ENCODE measurements at regions not wholly inside any gene's neighbourhood (a gene's known extent, or its start where the extent isn't known, plus 50 kb on each side); places are given as distances from the start of the nearest gene placed in this dataset.
"Not testable (repeated sequence)": the region's sequence is repeated elsewhere in the genome, so short reads cannot be mapped to it uniquely, and the experiment has no call there.

GRCh38 chrX:20712811-20713210 lies 446.1 kb upstream of the RPS6KA3 start:
- Mint-ChIP-seq H3K27ac (no peak overlapping the region), H3K9me3 (peaks cover under 1% of the 10 kb centered on the region), H3K27me3 (peaks cover 3% of the 10 kb centered on the region), H3K4me1 (ENCODE audit: low read depth) (no peaks in the 10 kb centered on the region), H3K36me3 (ENCODE audit: low read depth) (no peaks in the 10 kb centered on the region), H3K4me3 (no peak overlapping the region)

GRCh38 chrX:20711366-20711765 lies 444.7 kb upstream of the RPS6KA3 start:
- Mint-ChIP-seq H3K36me3 (ENCODE audit: low read depth) (no peaks in the 10 kb centered on the region), H3K4me3 (no peak overlapping the region), H3K27me3 (peaks cover 3% of the 10 kb centered on the region), H3K4me1 (ENCODE audit: low read depth) (no peaks in the 10 kb centered on the region), H3K27ac (no peak overlapping the region), H3K9me3 (peaks cover 4% of the 10 kb centered on the region)

GRCh38 chrX:20693078-20693477 lies 426.4 kb upstream of the RPS6KA3 start:
- Mint-ChIP-seq H3K4me3 (no peak overlapping the region), H3K4me1 (ENCODE audit: low read depth) (no peaks in the 10 kb centered on the region), H3K9me3 (no peaks in the 10 kb centered on the region), H3K27ac (no peak overlapping the region), H3K27me3 (no peaks in the 10 kb centered on the region), H3K36me3 (ENCODE audit: low read depth) (no peaks in the 10 kb centered on the region)

DNA sequence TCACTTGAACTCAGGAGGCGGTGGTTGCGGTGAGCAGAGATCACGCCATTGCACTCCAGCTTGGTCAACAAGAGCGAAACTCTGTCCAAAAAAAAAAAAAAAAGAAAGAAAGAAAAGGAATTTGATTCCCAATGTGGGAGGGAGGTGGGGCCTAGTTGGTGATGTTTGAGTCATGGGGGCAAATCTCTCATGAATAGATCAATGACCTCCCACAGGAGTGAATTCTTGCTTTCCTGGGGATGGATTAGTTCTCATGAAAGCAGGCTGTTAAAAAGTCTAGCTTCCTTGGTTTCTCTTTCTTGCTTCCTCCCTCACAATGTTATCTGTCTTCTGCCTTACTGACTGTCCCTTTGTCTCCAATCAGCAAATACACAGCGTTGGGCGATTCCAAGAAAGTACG lies 419.5 kb upstream of the RPS6KA3 start:
- H3K4me1 Mint-ChIP-seq (ENCODE audit: low read depth), result no peaks in the 10 kb centered on the region
- no peaks in the 10 kb centered on the region for H3K36me3 Mint-ChIP-seq (ENCODE audit: low read depth)
- H3K9me3 Mint-ChIP-seq, result no peaks in the 10 kb centered on the region
- no peak overlapping the region for H3K4me3 Mint-ChIP-seq
- H3K27me3 Mint-ChIP-seq, result no peaks in the 10 kb centered on the region
- no peak overlapping the region for H3K27ac Mint-ChIP-seq

DNA sequence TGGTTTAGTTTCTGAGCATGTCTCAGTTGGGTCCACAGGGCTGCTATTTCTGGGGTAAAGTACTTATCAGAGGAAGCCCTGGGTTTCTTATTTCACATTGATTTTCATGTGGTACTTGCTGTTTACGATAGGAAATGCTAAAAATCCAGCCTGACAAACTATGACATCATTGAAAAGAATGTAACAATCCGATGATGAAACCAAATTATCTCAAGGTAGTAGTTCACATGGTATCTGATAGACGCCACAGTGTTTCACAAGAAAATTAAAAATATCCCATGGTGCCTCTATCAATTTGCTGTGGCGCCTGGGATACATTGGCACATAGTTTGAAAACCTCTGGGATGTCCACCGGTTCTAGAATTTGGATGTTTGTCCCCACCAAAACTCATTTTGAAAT lies 418.9 kb upstream of the RPS6KA3 start:
- Mint-ChIP-seq H3K27ac (no peak overlapping the region), H3K27me3 (no peaks in the 10 kb centered on the region)

GRCh38 chrX:20681683-20682082 lies 415.0 kb upstream of the RPS6KA3 start:
- H3K27ac Mint-ChIP-seq, result no peak overlapping the region
- H3K9me3 Mint-ChIP-seq, result no peaks in the 10 kb centered on the region
- H3K36me3 Mint-ChIP-seq (ENCODE audit: low read depth), result no peaks in the 10 kb centered on the region
- no peaks in the 10 kb centered on the region for H3K4me1 Mint-ChIP-seq (ENCODE audit: low read depth)
- no peak overlapping the region for H3K4me3 Mint-ChIP-seq
- H3K27me3 Mint-ChIP-seq, result peaks cover 4% of the 10 kb centered on the region

More for the DNA sequence above, 418.9 kb upstream of the RPS6KA3 start:
- no peak overlapping the region for H3K4me3 Mint-ChIP-seq
- H3K4me1 Mint-ChIP-seq (ENCODE audit: low read depth), result no peaks in the 10 kb centered on the region
- H3K36me3 Mint-ChIP-seq (ENCODE audit: low read depth), result no peaks in the 10 kb centered on the region
- H3K9me3 Mint-ChIP-seq, result no peaks in the 10 kb centered on the region

- Mint-ChIP-seq H3K27me3 (peaks cover 4% of the 10 kb centered on the region), H3K27ac (no peak overlapping the region), H3K4me3 (no peak overlapping the region), H3K9me3 (no peaks in the 10 kb centered on the region), H3K4me1 (ENCODE audit: low read depth) (no peaks in the 10 kb centered on the region), H3K36me3 (ENCODE audit: low read depth) (no peaks in the 10 kb centered on the region)
Observed at GRCh38 chrX:20680998-20681397, 414.3 kb upstream of the RPS6KA3 start.

DNA sequence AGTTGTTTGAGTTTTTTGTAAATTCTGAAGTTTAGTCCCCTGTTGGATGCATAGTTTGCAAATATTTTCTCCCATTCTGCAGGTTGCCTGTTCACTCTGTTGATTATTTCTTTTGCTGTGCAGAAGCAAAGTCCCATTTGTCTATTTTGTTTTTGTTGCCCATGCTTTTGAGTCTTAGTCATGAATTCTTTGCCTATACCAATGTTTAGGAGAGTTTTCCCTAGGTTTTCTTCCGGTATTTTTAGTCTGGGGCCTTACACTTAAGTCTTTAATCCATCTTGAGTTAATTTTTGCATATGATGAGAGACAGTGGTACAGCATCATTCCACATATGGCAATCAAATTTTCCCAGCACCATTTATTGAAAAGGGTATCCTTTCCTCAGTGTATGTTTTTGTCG lies 405.8 kb upstream of the RPS6KA3 start:
- no peak overlapping the region for H3K27ac Mint-ChIP-seq
- no peaks in the 10 kb centered on the region for H3K4me1 Mint-ChIP-seq (ENCODE audit: low read depth)
- no peak overlapping the region for H3K4me3 Mint-ChIP-seq
- H3K36me3 Mint-ChIP-seq (ENCODE audit: low read depth), result no peaks in the 10 kb centered on the region
- H3K27me3 Mint-ChIP-seq, result no peaks in the 10 kb centered on the region
- H3K9me3 Mint-ChIP-seq, result no peaks in the 10 kb centered on the region

- not testable (repeated sequence) for H3K27ac Mint-ChIP-seq; H3K4me3 Mint-ChIP-seq; H3K27me3 Mint-ChIP-seq; H3K9me3 Mint-ChIP-seq; H3K36me3 Mint-ChIP-seq (ENCODE audit: low read depth); H3K4me1 Mint-ChIP-seq (ENCODE audit: low read depth)
Observed at GRCh38 chrX:20671746-20672145, 405.0 kb upstream of the RPS6KA3 start.

DNA sequence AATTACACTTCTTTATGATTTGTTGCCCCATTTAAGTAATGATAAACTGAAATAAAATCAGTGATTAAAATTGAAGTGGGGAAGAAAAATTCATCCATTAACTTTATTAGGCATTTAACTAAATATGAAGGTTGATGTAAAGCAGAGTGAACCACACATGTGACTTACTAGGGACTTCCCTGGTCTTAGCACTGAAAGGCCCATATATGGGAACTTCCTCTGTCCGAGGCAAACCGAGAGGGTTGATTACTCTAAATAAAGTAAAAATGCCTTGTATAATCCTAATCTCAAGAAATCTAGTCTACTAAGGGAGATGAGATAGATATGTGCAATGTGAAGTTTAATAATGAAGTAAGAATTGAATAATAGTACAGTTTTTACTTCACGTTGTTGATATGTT lies 403.9 kb upstream of the RPS6KA3 start:
- Mint-ChIP-seq H3K27me3 (no peaks in the 10 kb centered on the region), H3K27ac (no peak overlapping the region), H3K4me1 (ENCODE audit: low read depth) (no peaks in the 10 kb centered on the region), H3K4me3 (no peak overlapping the region), H3K36me3 (ENCODE audit: low read depth) (no peaks in the 10 kb centered on the region), H3K9me3 (no peaks in the 10 kb centered on the region)

DNA sequence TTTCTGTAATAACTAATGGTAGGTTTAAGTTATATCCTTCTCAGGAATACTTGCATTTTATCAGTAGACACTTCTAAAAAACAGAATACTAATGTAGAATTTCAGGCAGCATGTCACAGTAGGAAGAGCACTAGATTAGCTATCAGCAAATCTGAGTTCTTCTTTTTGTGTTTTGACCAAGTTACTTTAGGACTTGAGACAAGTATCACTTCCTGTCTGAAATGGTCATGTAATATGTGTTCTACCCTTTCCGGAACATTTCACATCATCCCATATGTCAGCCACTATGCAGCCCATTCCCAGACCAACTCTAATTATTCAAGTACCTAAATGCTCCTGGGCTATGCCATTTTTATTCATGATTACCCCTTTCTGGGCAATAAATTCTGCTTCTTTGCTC lies 401.8 kb upstream of the RPS6KA3 start:
- Mint-ChIP-seq H3K9me3 (no peaks in the 10 kb centered on the region), H3K4me1 (ENCODE audit: low read depth) (no peaks in the 10 kb centered on the region), H3K36me3 (ENCODE audit: low read depth) (no peaks in the 10 kb centered on the region), H3K27me3 (no peaks in the 10 kb centered on the region), H3K27ac (no peak overlapping the region), H3K4me3 (no peak overlapping the region)

DNA sequence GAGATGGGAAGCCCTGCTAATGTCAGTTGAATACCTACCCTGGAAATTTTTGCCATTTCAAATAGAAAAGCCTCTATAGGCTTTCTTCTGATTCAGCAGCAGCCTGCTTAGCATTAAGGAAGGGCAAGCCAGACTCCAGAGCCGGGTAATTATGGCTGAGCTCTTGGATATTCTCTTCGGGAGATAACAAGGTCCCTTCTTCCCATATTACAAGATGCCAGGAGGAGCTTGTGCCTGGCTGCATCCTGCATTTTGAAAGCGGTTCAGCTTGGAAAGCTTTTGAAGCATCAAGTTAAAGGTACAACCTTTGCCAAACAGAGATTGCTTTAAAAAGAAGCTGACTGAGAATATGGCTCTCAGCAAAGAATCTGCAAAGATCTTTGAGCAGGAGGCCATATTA lies 399.6 kb upstream of the RPS6KA3 start:
- no peak overlapping the region for H3K4me3 Mint-ChIP-seq
- H3K27ac Mint-ChIP-seq, result no peak overlapping the region
- no peaks in the 10 kb centered on the region for H3K9me3 Mint-ChIP-seq
- no peaks in the 10 kb centered on the region for H3K4me1 Mint-ChIP-seq (ENCODE audit: low read depth)
- no peaks in the 10 kb centered on the region for H3K27me3 Mint-ChIP-seq
- no peaks in the 10 kb centered on the region for H3K36me3 Mint-ChIP-seq (ENCODE audit: low read depth)

DNA sequence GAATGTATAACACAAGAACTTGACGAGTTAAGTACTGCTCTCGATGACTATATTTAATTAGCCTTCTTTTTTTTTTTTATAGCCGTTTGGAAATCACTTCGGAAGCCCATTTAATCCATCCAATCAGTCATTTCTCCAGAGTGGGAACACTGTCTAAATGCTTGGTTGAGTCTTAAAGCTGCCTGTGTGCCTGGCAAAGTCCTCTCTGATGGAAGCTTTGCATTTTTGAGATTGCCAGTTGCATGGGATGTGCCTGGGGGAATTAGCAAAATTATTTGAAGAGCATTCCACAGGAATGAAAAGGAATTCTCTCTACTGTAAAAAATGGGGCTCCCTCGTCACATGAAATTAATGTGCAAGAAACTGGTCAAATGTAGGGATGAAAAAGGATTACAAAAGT lies 398.8 kb upstream of the RPS6KA3 start:
- Mint-ChIP-seq H3K27me3 (no peaks in the 10 kb centered on the region), H3K36me3 (ENCODE audit: low read depth) (no peaks in the 10 kb centered on the region), H3K4me1 (ENCODE audit: low read depth) (no peaks in the 10 kb centered on the region), H3K4me3 (no peak overlapping the region), H3K27ac (no peak overlapping the region), H3K9me3 (no peaks in the 10 kb centered on the region)

GRCh38 chrX:20664774-20665173 lies 398.1 kb upstream of the RPS6KA3 start:
- H3K36me3 Mint-ChIP-seq (ENCODE audit: low read depth), result no peaks in the 10 kb centered on the region
- no peaks in the 10 kb centered on the region for H3K9me3 Mint-ChIP-seq
- H3K27me3 Mint-ChIP-seq, result no peaks in the 10 kb centered on the region
- no peak overlapping the region for H3K27ac Mint-ChIP-seq
- no peaks in the 10 kb centered on the region for H3K4me1 Mint-ChIP-seq (ENCODE audit: low read depth)
- no peak overlapping the region for H3K4me3 Mint-ChIP-seq

DNA sequence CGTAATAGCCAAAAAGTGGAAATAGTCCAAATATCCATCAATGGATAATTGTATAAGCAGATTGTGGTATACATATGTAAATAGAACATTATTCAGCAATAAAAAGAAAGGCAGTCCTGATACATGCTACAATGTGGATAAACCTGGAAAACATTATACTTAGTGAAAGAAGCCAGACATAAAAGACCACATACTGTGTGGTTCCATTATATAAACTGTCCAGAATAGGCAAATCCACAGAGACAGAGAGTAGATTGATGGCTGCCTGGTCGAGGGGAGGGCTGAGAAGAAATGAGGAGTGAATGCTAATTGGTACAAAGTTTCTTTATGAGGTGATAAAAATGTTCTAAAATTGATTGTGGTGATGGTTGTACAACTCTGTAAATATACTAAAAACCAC lies 397.4 kb upstream of the RPS6KA3 start:
- Mint-ChIP-seq H3K9me3 (no peaks in the 10 kb centered on the region), H3K4me1 (ENCODE audit: low read depth) (no peaks in the 10 kb centered on the region), H3K27me3 (no peaks in the 10 kb centered on the region), H3K27ac (no peak overlapping the region), H3K4me3 (no peak overlapping the region), H3K36me3 (ENCODE audit: low read depth) (no peaks in the 10 kb centered on the region)

DNA sequence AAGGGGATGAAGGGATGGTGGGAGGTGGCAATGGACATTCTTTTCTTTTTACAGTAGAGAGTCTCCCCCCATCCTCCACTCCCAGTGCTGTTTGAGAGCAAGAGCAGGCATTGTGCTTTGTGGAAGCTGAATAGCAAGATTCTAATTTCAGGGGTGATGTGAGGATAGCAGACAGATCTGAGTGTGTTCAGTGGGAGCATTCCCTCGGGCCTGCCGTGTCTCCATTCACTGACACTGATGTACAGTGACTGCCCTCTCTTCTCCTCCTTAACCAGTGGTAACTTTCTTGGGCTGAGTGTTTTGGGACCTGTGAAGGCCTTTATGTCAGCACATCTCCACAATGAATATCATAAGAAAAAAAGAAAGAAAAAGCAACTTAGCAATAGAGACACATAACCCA lies 396.6 kb upstream of the RPS6KA3 start:
- Mint-ChIP-seq H3K4me1 (ENCODE audit: low read depth) (no peaks in the 10 kb centered on the region), H3K27ac (no peak overlapping the region), H3K9me3 (no peaks in the 10 kb centered on the region), H3K4me3 (no peak overlapping the region), H3K36me3 (ENCODE audit: low read depth) (no peaks in the 10 kb centered on the region), H3K27me3 (no peaks in the 10 kb centered on the region)

DNA sequence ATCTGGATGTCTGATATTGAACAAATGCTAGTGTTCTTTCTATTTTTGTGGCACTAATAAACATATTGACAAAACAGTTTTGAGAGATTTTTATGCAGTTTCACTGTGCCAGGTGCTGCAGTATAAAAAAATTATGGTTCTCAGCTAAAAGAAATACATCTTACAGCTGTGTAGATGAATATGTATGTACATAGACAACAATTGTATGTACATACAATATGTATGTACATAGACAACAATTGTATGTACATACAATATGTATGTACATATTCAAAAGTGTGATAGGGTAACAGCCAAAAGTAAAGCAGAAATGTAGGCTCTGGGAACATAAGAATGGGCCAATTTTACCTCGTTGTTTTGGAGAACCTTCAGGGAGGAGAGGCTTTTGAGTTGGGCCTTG lies 390.0 kb upstream of the RPS6KA3 start:
- Mint-ChIP-seq H3K9me3 (no peaks in the 10 kb centered on the region), H3K36me3 (ENCODE audit: low read depth) (no peaks in the 10 kb centered on the region), H3K27me3 (peaks cover 4% of the 10 kb centered on the region), H3K4me1 (ENCODE audit: low read depth) (no peaks in the 10 kb centered on the region), H3K4me3 (no peak overlapping the region), H3K27ac (no peak overlapping the region)

All from stimulated activated naive CD8-positive, alpha-beta T cell treated with anti-CD3 and anti-CD28 coated beads, Interleukin-15, Interleukin-2, amounts not matched to agents 100 ng/mL and 50 ng/mL, for 24 hours (primary cell).